Testis (tissue), 2 donors: ENCODE measurements at regions not wholly inside any gene's neighbourhood (a gene's known extent, or its start where the extent isn't known, plus 50 kb on each side); places are given as distances from the start of the nearest gene placed in this dataset.

Experiments
- CTCF ChIP-seq, 3 experiments: fragments of 450-650 bp in 2 of 3; fragments of 200-600 bp in 1 of 3; sonication (generic) in 1 of 3; IDR thresholded peaks; one replicate each; pipeline ENCODE4 v1.5.1; 2016 to 2019; ENCODE audit warnings: antibody characterized with exemption in 3 of 3, mild to moderate bottlenecking in 2 of 3, moderate library complexity in 1 of 3
- POLR2A ChIP-seq: fragments of 450-650 bp; IDR thresholded peaks from one replicate; pipeline ENCODE4 v1.6.1; 2017; ENCODE audit warnings: antibody characterized with exemption, mild to moderate bottlenecking, moderate library complexity

DNA sequence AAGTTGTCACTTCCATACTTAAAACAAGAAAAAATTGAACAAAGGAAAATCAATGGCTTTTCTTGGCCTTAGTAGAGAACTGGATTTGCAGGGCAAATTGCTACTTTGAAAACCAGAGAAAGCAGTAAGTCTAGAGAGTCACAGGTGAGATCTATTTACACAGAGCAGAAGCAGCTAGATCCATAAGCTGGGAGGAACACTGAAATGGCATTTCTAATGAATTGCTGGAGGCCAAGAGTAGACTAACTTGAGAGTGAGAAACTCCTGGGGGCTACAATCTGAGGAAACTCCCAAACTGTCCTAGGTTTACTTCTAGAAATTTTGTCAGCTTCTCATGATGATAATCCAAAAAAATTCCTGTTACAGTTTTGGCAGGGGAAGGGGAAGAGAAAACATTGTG is 133.3 kb downstream of the SPCS3 start:
- TF ChIP-seq CTCF (IDR thresholded peaks at IDR 0.05): no peak
- TF ChIP-seq POLR2A: no peak
